ENCODE measurements at regions not wholly inside any gene's neighbourhood (a gene's known extent, or its start where the extent isn't known, plus 50 kb on each side); places are given as distances from the start of the nearest gene placed in this dataset.

DNA sequence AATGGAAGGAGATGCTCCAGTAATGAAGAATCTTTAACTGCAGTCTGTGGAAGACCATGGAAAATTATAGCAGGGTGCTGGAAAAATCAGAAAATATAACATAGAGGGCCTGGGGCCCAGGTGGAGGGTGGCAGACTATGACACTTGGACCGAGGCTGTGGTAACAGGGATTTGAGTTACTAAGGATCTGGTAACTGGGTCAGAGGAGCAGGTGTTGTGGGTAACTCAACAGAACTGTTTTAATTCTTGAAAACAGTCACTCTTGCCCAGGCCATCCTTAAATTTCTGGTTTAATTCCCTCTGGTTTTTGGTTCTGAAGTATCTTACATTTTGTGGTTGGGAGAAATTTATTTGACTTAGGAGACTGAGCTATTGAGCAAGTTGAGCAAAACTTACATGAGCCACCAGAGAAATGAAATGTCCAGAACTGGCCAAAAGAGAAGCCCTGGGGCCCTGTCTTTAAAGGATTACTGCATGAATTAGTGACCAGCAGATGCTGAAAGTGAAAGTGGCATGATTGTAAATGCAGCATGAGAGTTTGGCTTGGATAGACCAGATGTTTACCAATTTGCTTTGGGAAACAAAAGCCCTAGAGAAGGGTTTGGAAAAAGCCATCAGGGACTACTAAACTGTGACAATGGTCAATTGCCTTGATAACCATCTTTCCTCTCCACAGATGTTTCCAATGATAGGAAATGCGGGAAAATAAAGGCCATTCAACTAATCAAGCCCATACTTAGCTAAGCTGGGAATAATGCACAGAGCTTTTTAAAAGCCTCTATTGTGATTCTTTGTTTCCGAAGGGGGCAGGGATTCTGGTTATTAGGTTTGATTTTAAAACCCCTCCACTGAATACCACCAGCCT lies 374.9 kb upstream of the TGFBR2 start:
- TF ChIP-seq, protein P1, sequence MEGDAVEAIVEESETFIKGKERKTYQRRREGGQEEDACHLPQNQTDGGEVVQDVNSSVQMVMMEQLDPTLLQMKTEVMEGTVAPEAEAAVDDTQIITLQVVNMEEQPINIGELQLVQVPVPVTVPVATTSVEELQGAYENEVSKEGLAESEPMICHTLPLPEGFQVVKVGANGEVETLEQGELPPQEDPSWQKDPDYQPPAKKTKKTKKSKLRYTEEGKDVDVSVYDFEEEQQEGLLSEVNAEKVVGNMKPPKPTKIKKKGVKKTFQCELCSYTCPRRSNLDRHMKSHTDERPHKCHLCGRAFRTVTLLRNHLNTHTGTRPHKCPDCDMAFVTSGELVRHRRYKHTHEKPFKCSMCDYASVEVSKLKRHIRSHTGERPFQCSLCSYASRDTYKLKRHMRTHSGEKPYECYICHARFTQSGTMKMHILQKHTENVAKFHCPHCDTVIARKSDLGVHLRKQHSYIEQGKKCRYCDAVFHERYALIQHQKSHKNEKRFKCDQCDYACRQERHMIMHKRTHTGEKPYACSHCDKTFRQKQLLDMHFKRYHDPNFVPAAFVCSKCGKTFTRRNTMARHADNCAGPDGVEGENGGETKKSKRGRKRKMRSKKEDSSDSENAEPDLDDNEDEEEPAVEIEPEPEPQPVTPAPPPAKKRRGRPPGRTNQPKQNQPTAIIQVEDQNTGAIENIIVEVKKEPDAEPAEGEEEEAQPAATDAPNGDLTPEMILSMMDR (IDR thresholded peaks at IDR 0.05), result no peak
- TF ChIP-seq CREB1 (CRISPR knock-in tag; IDR thresholded peaks at IDR 0.05) (no peak), FOXJ3 (CRISPR knock-in tag; IDR thresholded peaks at IDR 0.05; ENCODE audit: borderline replicate concordance) (no peak), SMAD3 (CRISPR knock-in tag; IDR thresholded peaks at IDR 0.05; ENCODE audit: borderline replicate concordance) (no peak), ZNF416 (CRISPR knock-in tag; IDR thresholded peaks at IDR 0.05) (no peak), ATF1 (CRISPR knock-in tag; IDR thresholded peaks at IDR 0.05) (no peak), MYBL2 (CRISPR knock-in tag; IDR thresholded peaks at IDR 0.05) (no peak), IRF2 (CRISPR knock-in tag; IDR thresholded peaks at IDR 0.05; ENCODE audit: borderline replicate concordance, low read depth) (no peak)
- TF ChIP-seq, protein P2, sequence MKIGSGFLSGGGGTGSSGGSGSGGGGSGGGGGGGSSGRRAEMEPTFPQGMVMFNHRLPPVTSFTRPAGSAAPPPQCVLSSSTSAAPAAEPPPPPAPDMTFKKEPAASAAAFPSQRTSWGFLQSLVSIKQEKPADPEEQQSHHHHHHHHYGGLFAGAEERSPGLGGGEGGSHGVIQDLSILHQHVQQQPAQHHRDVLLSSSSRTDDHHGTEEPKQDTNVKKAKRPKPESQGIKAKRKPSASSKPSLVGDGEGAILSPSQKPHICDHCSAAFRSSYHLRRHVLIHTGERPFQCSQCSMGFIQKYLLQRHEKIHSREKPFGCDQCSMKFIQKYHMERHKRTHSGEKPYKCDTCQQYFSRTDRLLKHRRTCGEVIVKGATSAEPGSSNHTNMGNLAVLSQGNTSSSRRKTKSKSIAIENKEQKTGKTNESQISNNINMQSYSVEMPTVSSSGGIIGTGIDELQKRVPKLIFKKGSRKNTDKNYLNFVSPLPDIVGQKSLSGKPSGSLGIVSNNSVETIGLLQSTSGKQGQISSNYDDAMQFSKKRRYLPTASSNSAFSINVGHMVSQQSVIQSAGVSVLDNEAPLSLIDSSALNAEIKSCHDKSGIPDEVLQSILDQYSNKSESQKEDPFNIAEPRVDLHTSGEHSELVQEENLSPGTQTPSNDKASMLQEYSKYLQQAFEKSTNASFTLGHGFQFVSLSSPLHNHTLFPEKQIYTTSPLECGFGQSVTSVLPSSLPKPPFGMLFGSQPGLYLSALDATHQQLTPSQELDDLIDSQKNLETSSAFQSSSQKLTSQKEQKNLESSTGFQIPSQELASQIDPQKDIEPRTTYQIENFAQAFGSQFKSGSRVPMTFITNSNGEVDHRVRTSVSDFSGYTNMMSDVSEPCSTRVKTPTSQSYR (CRISPR knock-in tag; IDR thresholded peaks at IDR 0.05), result no peak
- TF ChIP-seq, protein P3, sequence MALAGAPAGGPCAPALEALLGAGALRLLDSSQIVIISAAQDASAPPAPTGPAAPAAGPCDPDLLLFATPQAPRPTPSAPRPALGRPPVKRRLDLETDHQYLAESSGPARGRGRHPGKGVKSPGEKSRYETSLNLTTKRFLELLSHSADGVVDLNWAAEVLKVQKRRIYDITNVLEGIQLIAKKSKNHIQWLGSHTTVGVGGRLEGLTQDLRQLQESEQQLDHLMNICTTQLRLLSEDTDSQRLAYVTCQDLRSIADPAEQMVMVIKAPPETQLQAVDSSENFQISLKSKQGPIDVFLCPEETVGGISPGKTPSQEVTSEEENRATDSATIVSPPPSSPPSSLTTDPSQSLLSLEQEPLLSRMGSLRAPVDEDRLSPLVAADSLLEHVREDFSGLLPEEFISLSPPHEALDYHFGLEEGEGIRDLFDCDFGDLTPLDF (CRISPR knock-in tag; IDR thresholded peaks at IDR 0.05), result no peak
